IMR-90 (cell line): ENCODE measurements at regions not wholly inside any gene's neighbourhood (a gene's known extent, or its start where the extent isn't known, plus 50 kb on each side); places are given as distances from the start of the nearest gene placed in this dataset.

Experiments
- ATAC-seq: fragments of 200-7000 bp; cut with Tn5 transposase; 2 replicates; pipeline ENCODE4 v1.9.1; 2020; ENCODE audit warnings: low read depth, mild to moderate bottlenecking, moderate library complexity
- BruUV-seq: library from RNA; stranded (reverse); fragments of 400-500 nt; replicated peaks from 2 replicates; lab custom pipeline; 2021; lab: Mats Ljungman, UMichigan
- CTCF ChIA-PET: fragments of 300-600 bp; formaldehyde crosslinking; extraction: SDS; loops from one replicate; lab custom pipeline; 2021; ENCODE audit warnings: antibody characterized with exemption; lab: Yijun Ruan, JAX
- POLR2A ChIA-PET: fragments of 300-600 bp; sonication (Branson Sonifier 250); formaldehyde crosslinking; loops from one replicate; lab custom pipeline; 2022; ENCODE audit warnings: antibody characterized with exemption; ENCODE audit not compliant: unreplicated experiment; lab: Charles Lee
- DNase-seq: peaks from one replicate; pipeline ENCODE4 v3.0.0; 2013
- H2AFZ ChIP-seq: replicated peaks from 2 replicates; pipeline ENCODE3; 2013; ENCODE audit warnings: low read length, mild to moderate bottlenecking; ENCODE audit not compliant: poor library complexity
- H2AK5ac ChIP-seq: 2 replicates; pipeline ENCODE4 v1.6.1; 2013; ENCODE audit warnings: low read depth, low read length, inconsistent platforms
- H2AK9ac ChIP-seq: replicated peaks from 2 replicates; pipeline ENCODE3; 2013; ENCODE audit warnings: mild to moderate bottlenecking, low read depth, low read length, moderate library complexity; ENCODE audit not compliant: poor library complexity
- H2BK120ac ChIP-seq: 2 replicates; pipeline ENCODE4 v1.6.1; 2013; ENCODE audit warnings: low read depth, low read length, inconsistent platforms
- H2BK15ac ChIP-seq: 3 replicates; pipeline ENCODE4 v1.6.1; 2013; ENCODE audit warnings: low read depth, low read length, inconsistent platforms
- H2BK20ac ChIP-seq: 2 replicates; pipeline ENCODE4 v1.6.1; 2013; ENCODE audit warnings: low read depth, mild to moderate bottlenecking, inconsistent platforms, low read length, moderate library complexity
- H2BK5ac ChIP-seq: 2 replicates; pipeline ENCODE4 v1.6.1; 2013; ENCODE audit warnings: mild to moderate bottlenecking, low read depth, low read length, inconsistent platforms; ENCODE audit not compliant: poor library complexity, severe bottlenecking
- H3K14ac ChIP-seq: replicated peaks from 2 replicates; pipeline ENCODE4 v1.6.1; 2013; ENCODE audit warnings: low read depth, low read length, inconsistent platforms
- H3K18ac ChIP-seq: 2 replicates; pipeline ENCODE4 v1.6.1; 2013; ENCODE audit warnings: low read depth, low read length, control low read depth
- H3K23ac ChIP-seq: 2 replicates; pipeline ENCODE4 v1.6.1; 2013; ENCODE audit warnings: low read depth, low read length, inconsistent platforms
- H3K27ac ChIP-seq: 2 replicates; pipeline ENCODE4 v1.5.1; 2013; ENCODE audit warnings: mild to moderate bottlenecking, control low read depth, low read length; ENCODE audit not compliant: insufficient read depth
- H3K27me3 ChIP-seq: 2 replicates; pipeline ENCODE4 v1.6.1; 2013; ENCODE audit warnings: low read length; ENCODE audit not compliant: control insufficient read depth, insufficient read depth
- H3K36me3 ChIP-seq: 2 replicates; pipeline ENCODE4 v1.6.1; 2013; ENCODE audit warnings: low read length, mixed read lengths; ENCODE audit not compliant: control insufficient read depth, insufficient read depth
- H3K4ac ChIP-seq: 2 replicates; pipeline ENCODE4 v1.6.1; 2013; ENCODE audit warnings: low read depth, low read length, inconsistent platforms
- H3K4me1 ChIP-seq: 2 replicates; pipeline ENCODE4 v1.6.1; 2013; ENCODE audit warnings: low read length, mixed read lengths; ENCODE audit not compliant: control insufficient read depth, insufficient read depth
- H3K4me2 ChIP-seq: 2 replicates; pipeline ENCODE4 v1.6.1; 2013; ENCODE audit warnings: low read depth, mild to moderate bottlenecking, control low read depth, low read length, moderate library complexity
- H3K4me3 ChIP-seq: 2 replicates; pipeline ENCODE4 v1.5.1; 2013; ENCODE audit warnings: low read depth, mild to moderate bottlenecking, control low read depth, low read length, moderate library complexity; ENCODE audit not compliant: insufficient read depth
- H3K56ac ChIP-seq: 2 replicates; pipeline ENCODE4 v1.6.1; 2013; ENCODE audit warnings: low read length, inconsistent platforms; ENCODE audit not compliant: insufficient read depth; ENCODE audit errors: extremely low read depth
- H3K79me1 ChIP-seq, 2 experiments: 2 replicates each; pipeline ENCODE4 v1.6.1; 2013; ENCODE audit warnings: low read length in 2 of 2, inconsistent platforms in 1 of 2, low read depth in 1 of 2
- H3K9ac ChIP-seq: 2 replicates; pipeline ENCODE4 v1.6.1; 2013; ENCODE audit warnings: low read depth, low read length, control low read depth
- H3K9me1 ChIP-seq: 2 replicates; pipeline ENCODE4 v1.6.1; 2013; ENCODE audit warnings: low read length, inconsistent platforms; ENCODE audit not compliant: insufficient read depth
- H3K9me3 ChIP-seq: 2 replicates; pipeline ENCODE4 v1.6.1; 2013; ENCODE audit warnings: low read length; ENCODE audit not compliant: control insufficient read depth, insufficient read depth
- H4K20me1 ChIP-seq: 2 replicates; pipeline ENCODE4 v1.6.1; 2013; ENCODE audit warnings: low read length, inconsistent platforms; ENCODE audit not compliant: insufficient read depth
- H4K5ac ChIP-seq: 2 replicates; pipeline ENCODE4 v1.6.1; 2013; ENCODE audit warnings: mild to moderate bottlenecking, low read depth, low read length, control low read depth
- H4K8ac ChIP-seq, 2 experiments: 2 replicates each; pipeline ENCODE4 v1.6.1; 2013; ENCODE audit warnings: low read depth in 2 of 2, low read length in 2 of 2, control low read depth in 1 of 2, inconsistent platforms in 1 of 2
- H4K91ac ChIP-seq: 2 replicates; pipeline ENCODE4 v1.6.1; 2013; ENCODE audit warnings: low read depth, low read length, inconsistent platforms; ENCODE audit not compliant: insufficient read depth
- MAFK ChIP-seq: IDR thresholded peaks from 2 replicates; pipeline ENCODE4 v1.6.1; 2012; ENCODE audit warnings: low read depth, low read length, improper control_type of control experiment
- NFE2L2 ChIP-seq: fragments of 150-350 bp; IDR thresholded peaks from 2 replicates; pipeline ENCODE4 v1.6.1; 2016; ENCODE audit warnings: low read depth, mild to moderate bottlenecking, low read length
- POLR2A ChIP-seq: IDR thresholded peaks from 2 replicates; pipeline ENCODE4 v1.6.1; 2012; ENCODE audit warnings: mild to moderate bottlenecking, low read depth, low read length
- RCOR1 ChIP-seq: IDR thresholded peaks from 2 replicates; pipeline ENCODE4 v1.6.1; 2012; ENCODE audit warnings: mild to moderate bottlenecking, low read length, improper control_type of control experiment; ENCODE audit not compliant: insufficient replicate concordance
- SMC3 ChIP-seq: fragments of 150-350 bp; IDR thresholded peaks from 2 replicates; pipeline ENCODE4 v1.6.1; 2016; ENCODE audit warnings: low read depth, mild to moderate bottlenecking, antibody characterized with exemption, low read length, moderate library complexity
- WGBS, 2 experiments: methylation state at CpG; one replicate each; pipeline versions ENCODE4 v1.1.5 to v1.1.7; 2013; ENCODE audit warnings: missing lambda C conversion rate in 2 of 2; ENCODE audit not compliant: insufficient read length in 1 of 2; ENCODE audit errors: extremely low coverage in 2 of 2; 5-methylcytosine and 5-hydroxymethylcytosine counted together
- dilution Hi-C: fragments of 300-500 bp; cut with HindIII; formaldehyde crosslinking; loops from one replicate; pipeline ENCODE4 v1.14.3; 2018; ENCODE audit warnings: low sequenced_read_pairs; ENCODE audit not compliant: unreplicated experiment
- in situ Hi-C: fragments of 300-500 bp; cut with MboI; formaldehyde crosslinking; loops from 3 replicates; pipeline ENCODE4 v1.14.3; 2019; ENCODE audit warnings: low sequenced_read_pairs, inconsistent platforms, mixed read lengths
- intact Hi-C: fragments of 100-400 bp; cut with micrococcal nuclease; formaldehyde crosslinking; loops from 2 replicates; pipeline ENCODE4 v1.10.0; 2022

DNA sequence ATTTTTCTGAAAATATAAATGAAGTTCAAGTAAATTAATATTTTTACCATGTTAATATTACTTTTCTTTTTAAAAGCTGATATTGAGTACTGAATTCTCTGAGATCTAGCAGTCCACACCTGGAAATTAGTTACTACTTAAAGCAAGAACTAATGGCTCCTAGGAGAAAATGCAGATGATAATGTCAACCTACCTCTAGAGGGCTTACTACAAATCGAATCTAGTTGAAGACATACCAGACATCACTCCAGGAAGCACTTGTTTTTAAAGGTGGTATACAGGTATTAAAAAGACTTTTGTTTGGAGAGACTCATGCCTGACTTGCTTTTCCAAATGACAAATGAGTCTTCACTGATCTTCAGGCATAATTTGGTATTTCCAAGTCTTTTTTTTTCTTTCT lies 516.4 kb upstream of the BOD1L1 start:
- no CpG with 5 or more reads among the region's 1 CpG for WGBS, 2 experiments
- Histone ChIP-seq H2AK9ac (no peak overlapping the region), H3K27me3 (no peaks in the 10 kb centered on the region), H3K4me1 (no peaks in the 10 kb centered on the region), H3K79me1 (no peaks in the 10 kb centered on the region), H3K14ac (no peak overlapping the region), H3K23ac (no peak overlapping the region), H2BK5ac (no peak overlapping the region), H3K9me1 (no peaks in the 10 kb centered on the region), H4K5ac (no peak overlapping the region), H2AK5ac (no peak overlapping the region), H3K56ac (no peak overlapping the region), H3K9me3 (no peaks in the 10 kb centered on the region), H3K9ac (no peak overlapping the region), H3K36me3 (no peaks in the 10 kb centered on the region), H4K8ac (no peak overlapping the region), H4K91ac (no peak overlapping the region), H2BK20ac (no peak overlapping the region), H4K20me1 (no peaks in the 10 kb centered on the region), H2BK15ac (no peak overlapping the region), H2AFZ (no peak overlapping the region), H3K4me2 (no peak overlapping the region), H3K27ac (no peak overlapping the region), H2BK120ac (no peak overlapping the region), H3K4ac (no peak overlapping the region), H3K4me3 (no peak overlapping the region), H3K18ac (no peak overlapping the region)
- dilution Hi-C loops (no loop called here), intact Hi-C loops (no loop called here), in situ Hi-C loops (no loop called here)
- CTCF ChIA-PET: interaction anchor here (0.5 kb wide), 1 partner anchor 24 kb away, joined by 5 read pairs; no protein-coding TSS in a partner anchor
- ATAC-seq (no peak), DNase-seq (peak; percentile 6)
- no TSS peak for BruUV-seq
- POLR2A ChIA-PET: no interaction called here
- TF ChIP-seq SMC3: no peak
- no peak for TF ChIP-seq POLR2A
- TF ChIP-seq NFE2L2: no peak
- TF ChIP-seq RCOR1: no peak
- TF ChIP-seq MAFK: no peak
